HEK293T (cell line): ENCODE measurements at regions not wholly inside any gene's neighbourhood (a gene's known extent, or its start where the extent isn't known, plus 50 kb on each side); places are given as distances from the start of the nearest gene placed in this dataset.

Source experiments
- CTCF ChIA-PET: fragments of 350-600 bp; formaldehyde crosslinking; extraction: SDS; loops from one replicate; lab custom pipeline; 2021; ENCODE audit warnings: antibody characterized with exemption, inconsistent platforms; lab: Yijun Ruan, JAX
- POLR2A ChIA-PET: fragments of 350-600 bp; formaldehyde crosslinking; extraction: SDS; loops from one replicate; lab custom pipeline; 2020; ENCODE audit warnings: antibody characterized with exemption, inconsistent platforms; lab: Yijun Ruan, JAX
- DNase-seq: peaks from one replicate; pipeline ENCODE4 v3.0.0; 2012; ENCODE audit warnings: mixed read lengths; ENCODE audit errors: extremely low spot score
- ARNT ChIP-seq: fragments of 450-650 bp; IDR thresholded peaks from 2 replicates; pipeline ENCODE4 v1.6.1; 2017; ENCODE audit warnings: mild to moderate bottlenecking
- BHLHE40 ChIP-seq: fragments of 450-650 bp; IDR thresholded peaks from 2 replicates; pipeline ENCODE4 v1.6.1; 2016; ENCODE audit warnings: mild to moderate bottlenecking, moderate library complexity, borderline replicate concordance
- CTBP1 ChIP-seq: fragments of 450-650 bp; IDR thresholded peaks from 2 replicates; pipeline ENCODE4 v1.6.1; 2016; ENCODE audit warnings: borderline replicate concordance
- ELF4 ChIP-seq: fragments of 450-650 bp; IDR thresholded peaks from 2 replicates; pipeline ENCODE4 v1.6.1; 2017; ENCODE audit warnings: antibody characterized with exemption
- FOXA1 ChIP-seq: fragments of 450-650 bp; IDR thresholded peaks from 2 replicates; pipeline ENCODE4 v1.6.1; 2016; ENCODE audit warnings: mild to moderate bottlenecking
- FOXK2 ChIP-seq: fragments of 450-650 bp; IDR thresholded peaks from 2 replicates; pipeline ENCODE4 v1.6.1; 2016; ENCODE audit warnings: mild to moderate bottlenecking
- FOXM1 ChIP-seq: fragments of 450-650 bp; IDR thresholded peaks from 2 replicates; pipeline ENCODE4 v1.6.1; 2017; ENCODE audit warnings: mild to moderate bottlenecking, borderline replicate concordance
- HDGF ChIP-seq: fragments of 450-650 bp; IDR thresholded peaks from 2 replicates; pipeline ENCODE4 v1.6.1; 2017; ENCODE audit warnings: antibody characterized with exemption, borderline replicate concordance
- L3MBTL2 ChIP-seq: fragments of 450-650 bp; conservative IDR thresholded peaks from 2 replicates; pipeline ENCODE4 v1.6.1; 2016; ENCODE audit warnings: mild to moderate bottlenecking
- LEF1 ChIP-seq: fragments of 450-650 bp; IDR thresholded peaks from 2 replicates; pipeline ENCODE4 v1.6.1; 2017; ENCODE audit warnings: mild to moderate bottlenecking, borderline replicate concordance
- NFRKB ChIP-seq: fragments of 450-650 bp; IDR thresholded peaks from 2 replicates; pipeline ENCODE4 v1.6.1; 2016; ENCODE audit warnings: mild to moderate bottlenecking, moderate library complexity
- PKNOX1 ChIP-seq: fragments of 450-650 bp; IDR thresholded peaks from 2 replicates; pipeline ENCODE4 v1.6.1; 2016
- SP1 ChIP-seq: fragments of 450-650 bp; IDR thresholded peaks from 2 replicates; pipeline ENCODE4 v1.6.1; 2017
- SUZ12 ChIP-seq: fragments of 450-650 bp; IDR thresholded peaks from 2 replicates; pipeline ENCODE4 v1.6.1; 2016; ENCODE audit warnings: mild to moderate bottlenecking
- TARDBP ChIP-seq: fragments of 450-650 bp; IDR thresholded peaks from 2 replicates; pipeline ENCODE4 v1.6.1; 2016
- ZNF384 ChIP-seq: fragments of 450-650 bp; IDR thresholded peaks from 2 replicates; pipeline ENCODE4 v1.6.1; 2016

- no peak for DNase-seq
- TF ChIP-seq PKNOX1: no peak
- no peak for TF ChIP-seq ELF4
- TF ChIP-seq NFRKB: no peak
- ChIA-PET CTCF (no interaction called here), POLR2A (no interaction called here)
Observed at GRCh38 chr2:180222644-180223043, 215.5 kb upstream of the CWC22 start.

- ChIA-PET CTCF (no interaction called here), POLR2A (no interaction called here)
- no peak for TF ChIP-seq LEF1
- no peak for TF ChIP-seq FOXM1
- TF ChIP-seq FOXK2: no peak
- no peak for TF ChIP-seq BHLHE40
- no peak for TF ChIP-seq PKNOX1
- no peak for DNase-seq
Observed at GRCh38 chr2:180219491-180219890, 212.4 kb upstream of the CWC22 start.

- CTCF ChIA-PET: no interaction called here
- DNase-seq: no peak
- POLR2A ChIA-PET: no interaction called here
- no peak for TF ChIP-seq ZNF384
- no peak for TF ChIP-seq BHLHE40
- TF ChIP-seq PKNOX1: no peak
- no peak for TF ChIP-seq ARNT
- no peak for TF ChIP-seq SUZ12
- no peak for TF ChIP-seq L3MBTL2
- no peak for TF ChIP-seq TARDBP
- no peak for TF ChIP-seq FOXK2
- TF ChIP-seq LEF1: no peak
- no peak for TF ChIP-seq SP1
- no peak for TF ChIP-seq FOXM1
- TF ChIP-seq HDGF: no peak
- no peak for TF ChIP-seq ELF4
- TF ChIP-seq CTBP1: no peak
- no peak for TF ChIP-seq NFRKB
Observed at GRCh38 chr2:180208841-180209240, 201.7 kb upstream of the CWC22 start.

- ChIA-PET POLR2A (no interaction called here), CTCF (interaction anchor here (0.6 kb wide), 1 partner anchor 11 kb away, joined by 4 read pairs; no protein-coding TSS in a partner anchor)
- TF ChIP-seq SUZ12 (no peak), SP1 (no peak), PKNOX1 (no peak), CTBP1 (no peak), ZNF384 (no peak), L3MBTL2 (no peak), FOXM1 (no peak), FOXA1 (no peak), LEF1 (no peak), TARDBP (no peak), HDGF (no peak), ARNT (no peak), ELF4 (no peak), NFRKB (no peak), FOXK2 (no peak), BHLHE40 (no peak)
- DNase-seq: no peak
Observed at GRCh38 chr2:180205621-180206235, 198.6 kb upstream of the CWC22 start.

GRCh38 chr2:180203972-180204371, 196.9 kb upstream of the CWC22 start:
- TF ChIP-seq SUZ12 (no peak), PKNOX1 (no peak), FOXM1 (no peak), L3MBTL2 (no peak), TARDBP (no peak), FOXA1 (no peak), FOXK2 (no peak), CTBP1 (no peak)
- POLR2A ChIA-PET: no interaction called here
- CTCF ChIA-PET: no interaction called here
- no peak for DNase-seq

- TF ChIP-seq ELF4 (no peak), BHLHE40 (no peak), PKNOX1 (no peak), FOXM1 (no peak), LEF1 (no peak), CTBP1 (no peak), TARDBP (no peak), SP1 (no peak)
- CTCF ChIA-PET: no interaction called here
- POLR2A ChIA-PET: no interaction called here
- DNase-seq: no peak
Observed at GRCh38 chr2:180202467-180202951, 195.4 kb upstream of the CWC22 start.
